Loucy (cell line): ENCODE measurements at regions not wholly inside any gene's neighbourhood (a gene's known extent, or its start where the extent isn't known, plus 50 kb on each side); places are given as distances from the start of the nearest gene placed in this dataset.

Experiments used
- H2AFZ ChIP-seq: fragments of 200-600 bp; sonication (generic); 2 replicates; pipeline ENCODE4 v1.6.0; 2016; ENCODE audit warnings: antibody characterized with exemption, mild to moderate bottlenecking, low read length, moderate library complexity
- H3F3A ChIP-seq: fragments of 200-600 bp; 2 replicates; pipeline ENCODE4 v1.6.0; 2016; ENCODE audit warnings: antibody characterized with exemption, low read depth, mild to moderate bottlenecking
- H3K27me3 ChIP-seq: fragments of 200-600 bp; sonication (generic); 2 replicates; pipeline ENCODE4 v1.6.1; 2014; ENCODE audit warnings: low read length, mild to moderate bottlenecking; ENCODE audit not compliant: insufficient read depth, poor library complexity, severe bottlenecking
- H3K36me3 ChIP-seq: fragments of 200-600 bp; sonication (generic); 2 replicates; pipeline ENCODE4 v1.6.1; 2016; ENCODE audit warnings: low read length; ENCODE audit not compliant: insufficient read depth
- H3K4me1 ChIP-seq: fragments of 200-600 bp; sonication (generic); 2 replicates; pipeline ENCODE4 v1.5.1; 2014; ENCODE audit warnings: low read length, mild to moderate bottlenecking; ENCODE audit not compliant: insufficient read depth, poor library complexity, severe bottlenecking
- H3K4me2 ChIP-seq: fragments of 200-600 bp; sonication (generic); 2 replicates; pipeline ENCODE4 v1.6.0; 2014; ENCODE audit warnings: antibody characterized with exemption, low read length, low read depth, mild to moderate bottlenecking; ENCODE audit not compliant: poor library complexity, severe bottlenecking
- H3K4me3 ChIP-seq: fragments of 200-600 bp; sonication (generic); 2 replicates; pipeline ENCODE4 v1.5.1; 2014; ENCODE audit warnings: low read length, mild to moderate bottlenecking, mixed read lengths; ENCODE audit not compliant: poor library complexity, severe bottlenecking
- H3K79me2 ChIP-seq: fragments of 200-600 bp; sonication (generic); 2 replicates; pipeline ENCODE4 v1.6.1; 2014; ENCODE audit warnings: low read length; ENCODE audit not compliant: insufficient read depth
- H3K9ac ChIP-seq: fragments of 200-600 bp; sonication (generic); 2 replicates; pipeline ENCODE4 v1.6.0; 2014; ENCODE audit warnings: mild to moderate bottlenecking, low read depth, low read length, moderate library complexity; ENCODE audit not compliant: poor library complexity, severe bottlenecking
- H3K9me2 ChIP-seq: fragments of 200-600 bp; sonication (generic); replicated peaks from 2 replicates; pipeline ENCODE4 v1.6.1; 2016; ENCODE audit warnings: low read depth, low read length, mixed read lengths
- H3K9me3 ChIP-seq: fragments of 200-600 bp; sonication (generic); 2 replicates; pipeline ENCODE4 v1.6.1; 2014; ENCODE audit warnings: mild to moderate bottlenecking, antibody characterized with exemption, low read length, low read depth; ENCODE audit not compliant: insufficient read depth
- H4K20me1 ChIP-seq: fragments of 200-600 bp; sonication (generic); 2 replicates; pipeline ENCODE4 v1.6.0; 2014; ENCODE audit warnings: antibody characterized with exemption, low read length, mild to moderate bottlenecking; ENCODE audit not compliant: insufficient read depth, poor library complexity, severe bottlenecking
- CTCF ChIP-seq: fragments of 200-600 bp; sonication (generic); conservative IDR thresholded peaks from 2 replicates; pipeline ENCODE4 v1.5.1; 2014; ENCODE audit warnings: mild to moderate bottlenecking, antibody characterized with exemption, low read length
- EZH2phosphoT487 ChIP-seq: fragments of 200-600 bp; IDR thresholded peaks from 2 replicates; pipeline ENCODE4 v1.6.1; 2018; ENCODE audit warnings: antibody characterized with exemption, mild to moderate bottlenecking, moderate library complexity, borderline replicate concordance

DNA sequence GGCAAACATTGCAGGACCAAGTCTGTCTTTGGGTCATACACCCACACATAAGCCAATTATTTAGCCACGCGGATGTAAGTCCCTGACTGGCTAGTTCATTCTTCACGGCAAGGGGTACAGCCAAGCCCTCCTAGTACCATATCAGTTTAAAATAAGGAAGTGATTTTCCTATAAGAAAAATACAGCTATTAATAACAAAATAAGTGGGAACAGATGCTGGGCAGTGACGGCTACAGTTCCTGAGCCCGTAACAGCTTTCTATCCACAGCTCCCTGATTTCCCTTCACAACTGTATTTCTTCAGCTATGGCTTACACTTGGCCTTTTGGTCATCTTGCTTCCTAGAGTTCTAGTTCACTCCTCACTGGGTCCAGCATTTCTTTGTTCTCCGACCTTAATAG is 542.4 kb upstream of the C16orf82 start:
- Histone ChIP-seq H3K9ac (no peak overlapping the region), H3K9me3 (no peaks in the 10 kb centered on the region), H3K4me3 (no peak overlapping the region), H3K27me3 (no peaks in the 10 kb centered on the region), H3K4me1 (no peaks in the 10 kb centered on the region), H3K9me2 (no peaks in the 10 kb centered on the region), H3K4me2 (no peak overlapping the region), H4K20me1 (no peaks in the 10 kb centered on the region), H3K79me2 (no peaks in the 10 kb centered on the region), H3K36me3 (no peaks in the 10 kb centered on the region), H3F3A (no peaks in the 10 kb centered on the region), H2AFZ (no peak overlapping the region)
- TF ChIP-seq EZH2phosphoT487 (no peak), CTCF (no peak)

DNA sequence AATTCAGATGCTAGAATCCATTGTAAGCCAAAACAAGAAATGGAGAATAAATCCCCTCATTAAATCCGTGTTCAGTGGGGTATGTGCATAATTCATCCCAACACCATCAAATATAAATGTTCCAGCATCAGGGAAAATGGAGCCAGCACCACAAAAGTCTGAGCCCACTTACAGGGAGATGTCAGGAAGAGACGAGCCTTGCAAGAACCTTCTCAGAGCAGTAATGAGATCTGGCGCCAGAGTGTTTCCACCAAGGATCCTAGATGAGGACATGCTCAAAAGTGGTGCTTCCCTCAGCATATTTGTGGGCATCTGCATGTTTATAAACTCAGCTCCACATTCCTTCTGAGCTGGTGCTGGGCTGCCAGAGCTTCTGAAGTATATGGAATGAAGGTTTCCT is 541.9 kb upstream of the C16orf82 start:
- Histone ChIP-seq H3K27me3 (no peaks in the 10 kb centered on the region), H3K4me3 (no peak overlapping the region), H3K4me2 (no peak overlapping the region), H3K9me2 (no peaks in the 10 kb centered on the region), H3K79me2 (no peaks in the 10 kb centered on the region), H3K4me1 (no peaks in the 10 kb centered on the region), H3K9ac (no peak overlapping the region), H2AFZ (no peak overlapping the region), H3F3A (no peaks in the 10 kb centered on the region), H3K36me3 (no peaks in the 10 kb centered on the region), H4K20me1 (no peaks in the 10 kb centered on the region), H3K9me3 (no peaks in the 10 kb centered on the region)
- TF ChIP-seq CTCF: no peak
- no peak for TF ChIP-seq EZH2phosphoT487

GRCh38 chr16:26525856-26526255 is 540.9 kb upstream of the C16orf82 start:
- no peaks in the 10 kb centered on the region for H3F3A ChIP-seq
- TF ChIP-seq CTCF (no peak), EZH2phosphoT487 (no peak)
- no peaks in the 10 kb centered on the region for H3K36me3 ChIP-seq
- H3K9me3 ChIP-seq: no peaks in the 10 kb centered on the region
- no peak overlapping the region for H3K9ac ChIP-seq
- H3K27me3 ChIP-seq: no peaks in the 10 kb centered on the region
- H2AFZ ChIP-seq: no peak overlapping the region
- no peaks in the 10 kb centered on the region for H3K4me1 ChIP-seq
- no peaks in the 10 kb centered on the region for H4K20me1 ChIP-seq
- H3K4me3 ChIP-seq: no peak overlapping the region
- H3K79me2 ChIP-seq: no peaks in the 10 kb centered on the region
- H3K9me2 ChIP-seq: no peaks in the 10 kb centered on the region
- H3K4me2 ChIP-seq: no peak overlapping the region
